NCI-H1092 treated with DMSO at 0.1 percent for 48 hours (cell line): ENCODE measurements at regions not wholly inside any gene's neighbourhood (a gene's known extent, or its start where the extent isn't known, plus 50 kb on each side); places are given as distances from the start of the nearest gene placed in this dataset.
A peak's percentile ranks its signal among the peaks of the same experiment; 100 is the strongest.

Experiments
- DNase-seq: peaks from one replicate; lab custom pipeline; 2025; lab: John Stamatoyannopoulos, UW

GRCh38 chr1:191589536-191589935 lies 568.7 kb upstream of the RGS18 start:
- no peak for DNase-seq

DNA sequence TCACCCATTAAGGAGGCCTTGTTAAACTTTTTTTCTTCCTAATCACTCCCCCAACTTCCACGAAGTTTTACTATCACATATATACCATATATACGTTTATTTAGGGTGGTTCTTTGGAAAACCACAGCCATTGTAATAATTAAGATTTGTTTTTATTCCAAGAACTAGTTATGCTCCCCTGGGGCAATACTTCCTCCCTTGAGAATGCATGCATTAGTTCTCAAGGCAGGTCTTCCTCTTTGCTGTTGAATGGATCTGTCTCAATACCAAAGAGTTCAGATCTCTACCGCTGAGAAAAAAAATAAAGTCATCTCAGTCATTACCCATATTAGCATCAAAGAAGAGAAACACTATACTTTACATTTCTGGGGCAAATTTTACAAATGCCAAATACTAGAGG lies 567.7 kb upstream of the RGS18 start:
- no peak for DNase-seq

- DNase-seq: no peak
These were observed 566.2 kb upstream of the RGS18 start for GRCh38 chr1:191592039-191592438.

GRCh38 chr1:191592907-191593306 lies 565.4 kb upstream of the RGS18 start:
- DNase-seq: no peak

DNA sequence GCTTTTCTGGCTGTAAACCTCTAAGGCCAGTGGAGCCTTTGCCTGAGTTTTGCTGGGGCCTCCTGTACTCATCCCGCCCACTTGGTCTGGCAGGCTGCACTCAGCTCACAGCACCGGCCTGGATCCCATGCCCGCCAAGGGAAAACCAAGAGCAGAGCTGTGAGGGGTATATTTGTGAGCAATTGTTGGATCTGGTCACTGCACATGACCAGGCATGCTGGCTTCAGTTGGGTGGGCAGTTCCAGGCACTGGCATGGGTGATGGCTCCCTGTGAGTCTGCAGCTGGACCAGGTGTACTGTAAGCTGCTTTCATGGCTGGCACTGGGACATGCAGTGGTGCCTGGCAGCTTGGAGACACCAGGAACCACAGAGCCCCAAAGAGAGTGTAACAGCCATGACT lies 563.1 kb upstream of the RGS18 start:
- no peak for DNase-seq

- DNase-seq: peak; percentile 30
These were observed 549.9 kb upstream of the RGS18 start for GRCh38 chr1:191608367-191608766.

GRCh38 chr1:191609305-191609704 lies 549.0 kb upstream of the RGS18 start:
- DNase-seq: no peak

DNA sequence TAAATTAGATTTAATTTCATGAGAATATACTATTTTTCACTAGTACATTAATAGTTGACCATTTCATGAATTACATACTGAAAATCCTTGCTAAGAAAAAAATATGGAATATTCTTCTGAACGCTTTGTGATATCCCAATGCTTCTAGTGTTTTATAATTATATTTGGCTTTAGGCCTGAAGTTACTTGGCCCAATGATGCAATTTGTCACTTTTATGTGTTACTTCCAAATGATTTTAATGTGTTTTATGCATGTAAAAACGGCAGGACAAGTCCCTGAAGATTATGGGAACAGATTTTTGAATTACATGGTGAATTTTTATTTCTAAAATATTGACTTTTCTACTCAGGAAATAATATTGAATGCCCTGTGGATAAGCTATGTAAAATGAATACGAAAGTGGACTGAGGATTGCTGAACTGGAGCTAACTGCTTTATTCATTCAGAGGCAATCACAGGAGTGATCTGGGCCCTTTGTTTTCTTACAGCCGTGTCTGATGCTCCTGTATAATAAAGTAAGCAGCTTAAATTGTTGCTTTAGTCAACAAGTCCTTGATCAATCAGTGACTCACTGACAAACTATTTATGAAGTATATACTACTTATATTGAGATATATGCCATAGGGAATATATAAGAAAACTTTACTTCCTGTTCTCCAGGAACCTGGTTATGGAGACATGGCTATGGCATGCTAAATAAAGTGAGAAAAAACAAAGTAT lies 543.0 kb upstream of the RGS18 start:
- DNase-seq: no peak

DNA sequence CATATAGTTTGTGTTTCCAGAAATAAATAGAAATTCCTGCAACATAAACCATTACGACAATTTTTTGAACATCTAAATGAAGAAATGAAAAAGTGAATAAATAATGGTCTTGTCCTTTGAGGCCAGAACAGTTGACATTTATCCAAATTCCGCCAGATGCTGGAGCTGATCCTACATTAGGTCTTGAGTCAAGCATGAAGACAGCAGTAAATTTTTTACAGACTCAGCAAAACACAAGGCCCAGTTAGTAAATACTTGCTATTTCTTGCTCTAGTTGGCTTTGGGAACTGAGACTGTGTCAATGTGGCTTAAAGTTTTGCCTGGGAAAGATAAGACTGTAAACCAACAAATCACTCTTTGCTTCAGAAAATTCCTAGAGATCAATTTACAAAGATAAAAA lies 540.1 kb upstream of the RGS18 start:
- no peak for DNase-seq

DNA sequence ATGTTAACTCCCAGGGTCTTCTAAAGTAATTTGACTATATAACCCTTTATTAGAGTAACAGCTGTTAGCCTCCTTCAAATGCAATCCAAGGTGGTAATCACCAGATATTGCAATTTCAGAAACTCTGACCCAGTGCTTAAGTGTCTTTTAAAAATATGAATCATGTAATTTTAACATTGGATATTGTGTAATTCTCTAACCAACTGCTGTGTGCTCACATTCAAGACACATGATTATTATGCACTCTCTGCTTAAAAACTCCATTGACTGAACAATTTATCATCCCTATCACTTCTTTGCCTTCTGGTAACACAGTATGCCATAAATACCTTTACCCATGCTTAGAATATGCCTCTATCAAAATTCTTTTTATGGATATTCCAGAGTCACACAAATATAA lies 537.4 kb upstream of the RGS18 start:
- DNase-seq: no peak

DNA sequence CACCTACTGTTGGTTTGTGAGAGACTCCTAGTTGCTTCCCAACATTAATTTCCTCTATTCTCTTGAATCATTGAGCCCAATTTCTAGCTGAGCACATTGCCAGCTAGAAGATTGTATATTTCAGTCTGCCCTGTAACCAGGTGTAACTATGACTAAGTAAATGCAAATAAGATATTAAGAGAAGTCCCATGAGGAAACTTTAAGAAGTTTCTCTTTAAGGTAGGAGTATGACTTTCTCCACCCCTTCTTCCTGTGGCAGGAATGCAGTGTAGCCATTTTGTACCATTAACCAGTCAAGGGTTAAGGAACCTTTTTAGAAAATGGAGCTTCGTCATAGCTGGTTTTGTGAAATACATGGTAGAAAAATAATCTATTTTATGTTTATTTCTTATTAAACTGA lies 534.2 kb upstream of the RGS18 start:
- no peak for DNase-seq

DNA sequence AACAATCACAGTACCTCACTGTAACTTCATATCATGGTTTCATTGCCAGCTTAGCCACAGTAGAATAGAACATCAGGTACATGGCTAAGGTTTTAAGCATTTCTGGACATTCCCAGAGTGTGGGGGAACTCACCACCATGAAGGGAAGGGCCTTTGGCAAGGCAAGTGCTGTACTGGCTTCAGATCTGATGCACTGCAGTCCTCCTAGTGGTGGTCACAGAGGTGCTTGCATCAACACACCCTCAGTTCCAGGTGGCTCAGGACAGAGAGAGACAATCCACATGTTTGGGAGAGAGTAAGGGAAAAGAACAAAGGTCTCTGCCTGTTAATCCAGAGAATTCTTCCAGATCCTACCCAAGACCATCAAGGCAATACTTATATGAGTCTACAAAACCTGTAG lies 528.4 kb upstream of the RGS18 start:
- no peak for DNase-seq

DNA sequence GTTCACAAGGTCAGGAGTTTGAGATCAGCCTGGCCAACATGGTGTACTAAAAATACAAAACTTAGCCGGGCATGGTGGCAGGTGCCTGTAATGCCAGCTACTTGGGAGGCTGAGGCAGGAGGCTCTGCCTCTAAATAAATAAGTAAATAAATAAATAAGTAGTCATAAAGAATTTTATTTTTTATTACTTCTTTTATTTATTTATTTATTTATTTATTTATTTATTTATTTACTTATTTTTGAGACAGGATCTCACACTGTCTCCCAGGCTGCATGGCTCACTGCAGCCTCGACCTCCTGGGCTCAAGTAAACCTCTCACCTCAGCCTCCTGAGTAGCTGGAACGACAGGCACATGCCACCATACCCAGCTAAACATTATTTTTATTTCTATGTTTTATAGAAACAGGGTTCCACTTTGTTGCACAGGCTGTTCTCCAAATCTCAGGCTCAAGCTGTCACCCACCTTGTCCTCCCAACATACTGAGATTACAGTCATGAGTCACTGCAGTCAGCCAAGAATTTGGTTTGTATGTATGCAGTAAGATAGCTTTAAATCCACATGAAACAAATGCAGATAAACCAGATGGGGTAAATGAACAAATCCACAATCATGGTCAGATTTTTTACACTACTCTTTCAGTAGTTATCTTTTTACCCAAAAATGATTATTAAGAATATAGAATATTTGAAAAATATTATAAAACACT lies 523.3 kb upstream of the RGS18 start:
- DNase-seq: no peak

GRCh38 chr1:191636345-191636744 lies 521.9 kb upstream of the RGS18 start:
- no peak for DNase-seq

- no peak for DNase-seq
These were observed 516.6 kb upstream of the RGS18 start for GRCh38 chr1:191641420-191642260.

DNA sequence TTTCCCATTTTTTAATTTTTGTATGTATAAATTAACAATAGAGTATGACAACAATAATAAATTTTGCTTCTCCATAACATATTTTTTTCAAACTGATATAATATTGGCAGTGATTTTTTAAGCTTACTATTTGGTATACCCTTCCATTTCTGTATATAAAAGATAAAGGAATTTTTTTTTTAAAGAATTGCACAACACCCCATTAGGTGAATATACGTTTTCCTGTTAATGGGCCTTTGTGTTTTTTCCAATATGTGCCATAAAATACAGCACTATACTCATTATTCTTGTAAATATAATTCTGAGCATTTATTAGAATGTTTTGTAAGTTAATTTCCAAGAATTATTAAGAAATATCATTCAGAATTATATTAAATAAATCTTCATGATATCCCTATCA lies 515.2 kb upstream of the RGS18 start:
- DNase-seq: no peak

- DNase-seq: no peak
These were observed 509.3 kb upstream of the RGS18 start for GRCh38 chr1:191648939-191649338.

GRCh38 chr1:191662051-191662450 lies 496.2 kb upstream of the RGS18 start:
- no peak for DNase-seq

DNA sequence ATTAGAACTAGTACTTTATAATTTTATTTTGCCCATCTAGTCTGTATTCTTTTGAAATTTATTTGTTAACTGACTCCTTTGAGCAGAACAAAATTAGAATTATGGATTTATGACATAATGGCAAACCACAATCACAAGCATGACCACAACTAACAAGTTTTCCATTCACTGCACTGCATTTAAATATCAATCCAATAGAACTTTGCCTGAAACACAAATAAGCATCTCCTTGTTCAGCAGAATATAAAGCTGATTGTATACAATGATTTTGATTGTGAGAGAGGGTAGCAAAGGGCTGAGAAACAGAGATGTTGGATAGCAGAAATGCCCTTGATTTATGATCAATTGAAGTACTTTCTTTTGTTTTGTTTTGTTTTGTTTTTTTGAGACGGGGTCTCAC lies 495.5 kb upstream of the RGS18 start:
- no peak for DNase-seq

DNA sequence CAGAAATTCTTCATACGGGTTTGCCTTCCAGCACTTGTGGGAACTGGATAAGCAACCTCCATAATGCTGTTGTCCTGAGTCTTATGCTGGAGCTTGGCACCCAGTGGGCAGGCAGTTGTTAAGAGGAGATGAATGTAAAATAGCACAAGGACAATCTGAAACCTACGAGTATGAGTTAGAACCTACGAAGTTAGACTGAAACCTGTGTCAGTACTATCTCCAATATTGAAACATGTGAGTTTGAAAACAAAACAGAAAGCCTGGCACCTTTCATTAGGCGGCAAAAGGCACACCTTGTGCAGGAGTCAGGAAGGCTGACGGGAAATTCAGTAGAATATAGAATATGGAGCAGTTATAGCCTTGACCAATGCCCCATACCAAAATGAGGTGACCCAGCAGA lies 489.7 kb upstream of the RGS18 start:
- no peak for DNase-seq

GRCh38 chr1:191669629-191670028 lies 488.6 kb upstream of the RGS18 start:
- DNase-seq: no peak

GRCh38 chr1:191671236-191671635 lies 487.0 kb upstream of the RGS18 start:
- no peak for DNase-seq

GRCh38 chr1:191674626-191675179 lies 483.6 kb upstream of the RGS18 start:
- no peak for DNase-seq
